GM12864 (cell line): ENCODE measurements at regions not wholly inside any gene's neighbourhood (a gene's known extent, or its start where the extent isn't known, plus 50 kb on each side); places are given as distances from the start of the nearest gene placed in this dataset.

Experiments used
- DNase-seq: peaks from one replicate; pipeline ENCODE4 v3.0.0-alpha.2; 2011; ENCODE audit warnings: low read depth
- H3K4me3 ChIP-seq: 2 replicates; pipeline ENCODE4 v1.5.1; 2011; ENCODE audit warnings: mild to moderate bottlenecking, low read depth, low read length, control low read depth
- CTCF ChIP-seq: IDR thresholded peaks from 2 replicates; pipeline ENCODE4 v1.5.1; 2011; ENCODE audit warnings: low read depth, mild to moderate bottlenecking, moderate library complexity, low read length, control low read depth, inconsistent platforms; ENCODE audit errors: missing control alignments

GRCh38 chr7:109284943-109285342 is 715.3 kb downstream of the DNAJB9 start:
- TF ChIP-seq CTCF = no peak
- no peak overlapping the region for H3K4me3 ChIP-seq
- DNase-seq = no peak

GRCh38 chr7:109295158-109295557 is 725.5 kb downstream of the DNAJB9 start:
- TF ChIP-seq CTCF = no peak
- H3K4me3 ChIP-seq = no peak overlapping the region
- no peak for DNase-seq

- DNase-seq = no peak
- H3K4me3 ChIP-seq = no peak overlapping the region
- no peak for TF ChIP-seq CTCF
These were observed 739.1 kb downstream of the DNAJB9 start for GRCh38 chr7:109308816-109309215.

- H3K4me3 ChIP-seq = no peak overlapping the region
- no peak for DNase-seq
- no peak for TF ChIP-seq CTCF
These were observed 740.1 kb downstream of the DNAJB9 start for GRCh38 chr7:109309790-109310189.

GRCh38 chr7:109318136-109318535 is 748.5 kb downstream of the DNAJB9 start:
- no peak for TF ChIP-seq CTCF
- DNase-seq = no peak
- no peak overlapping the region for H3K4me3 ChIP-seq

- H3K4me3 ChIP-seq = no peak overlapping the region
- no peak for DNase-seq
- no peak for TF ChIP-seq CTCF
These were observed 753.2 kb downstream of the DNAJB9 start for GRCh38 chr7:109322833-109323232.

- H3K4me3 ChIP-seq = no peak overlapping the region
- TF ChIP-seq CTCF = no peak
- no peak for DNase-seq
These were observed 761.7 kb downstream of the DNAJB9 start for GRCh38 chr7:109331423-109331822.
